ENCODE measurements at regions not wholly inside any gene's neighbourhood (a gene's known extent, or its start where the extent isn't known, plus 50 kb on each side); places are given as distances from the start of the nearest gene placed in this dataset.

- DNase-seq = no peak
Measured at GRCh38 chr4:147054228-147054872, 108.7 kb upstream of the TTC29 start.

- peak; percentile 39 for DNase-seq
Measured at GRCh38 chr4:147056940-147057610, 111.4 kb upstream of the TTC29 start.

GRCh38 chr4:147057611-147058190 lies 112.0 kb upstream of the TTC29 start:
- DNase-seq = peak; percentile 35

- no peak for DNase-seq
Measured at GRCh38 chr4:147059064-147059731, 113.5 kb upstream of the TTC29 start.

- DNase-seq = no peak
Measured at GRCh38 chr4:147060151-147060931, 114.7 kb upstream of the TTC29 start.

GRCh38 chr4:147064856-147065255 lies 119.2 kb upstream of the TTC29 start:
- DNase-seq = no peak

- no peak for DNase-seq
Measured at GRCh38 chr4:147068564-147068963, 122.9 kb upstream of the TTC29 start.

- DNase-seq = no peak
Measured at GRCh38 chr4:147071209-147071740, 125.6 kb upstream of the TTC29 start.

- no peak for DNase-seq
Measured at GRCh38 chr4:147076179-147076578, 130.5 kb upstream of the TTC29 start.

GRCh38 chr4:147076728-147077127 lies 131.1 kb upstream of the TTC29 start:
- DNase-seq = no peak

GRCh38 chr4:147078362-147078761 lies 132.7 kb upstream of the TTC29 start:
- no peak for DNase-seq

- no peak for DNase-seq
Measured at GRCh38 chr4:147078875-147079658, 133.4 kb upstream of the TTC29 start.

GRCh38 chr4:147084861-147085260 lies 139.2 kb upstream of the TTC29 start:
- DNase-seq = no peak

- no peak for DNase-seq
Measured at GRCh38 chr4:147085781-147086180, 140.1 kb upstream of the TTC29 start.

- no peak for DNase-seq
Measured at GRCh38 chr4:147088146-147088545, 142.5 kb upstream of the TTC29 start.

- DNase-seq = no peak
Measured at GRCh38 chr4:147090486-147090885, 144.8 kb upstream of the TTC29 start.

GRCh38 chr4:147093206-147093605 lies 147.5 kb upstream of the TTC29 start:
- DNase-seq = no peak

GRCh38 chr4:147094238-147094637 lies 148.6 kb upstream of the TTC29 start:
- no peak for DNase-seq

- peak; percentile 55 for DNase-seq
Measured at GRCh38 chr4:147096667-147097604, 151.3 kb upstream of the TTC29 start.

GRCh38 chr4:147101678-147102077 lies 156.0 kb upstream of the TTC29 start:
- no peak for DNase-seq

Measured in renal pelvis (tissue), 1 donor.